ENCODE measurements at regions not wholly inside any gene's neighbourhood (a gene's known extent, or its start where the extent isn't known, plus 50 kb on each side); places are given as distances from the start of the nearest gene placed in this dataset.
"Not testable (repeated sequence)": the region's sequence is repeated elsewhere in the genome, so short reads cannot be mapped to it uniquely, and the experiment has no call there.

- DNase-seq (ENCODE audit: low read depth in 2 of 2), result no peak
Observed at GRCh38 chr17:64728041-64728695, 66.1 kb upstream of the SMURF2 start.

GRCh38 chr17:64726025-64726424 lies 63.9 kb upstream of the SMURF2 start:
- DNase-seq (ENCODE audit: low read depth in 2 of 2), result not testable (repeated sequence)

- DNase-seq (ENCODE audit: low read depth in 2 of 2), result not testable (repeated sequence)
Observed at GRCh38 chr17:64724246-64724645, 62.1 kb upstream of the SMURF2 start.

- DNase-seq (ENCODE audit: low read depth in 2 of 2), result no peak
Observed at GRCh38 chr17:64723781-64724180, 61.7 kb upstream of the SMURF2 start.

GRCh38 chr17:64721556-64721955 lies 59.4 kb upstream of the SMURF2 start:
- not testable (repeated sequence) for DNase-seq (ENCODE audit: low read depth in 2 of 2)

GRCh38 chr17:64720253-64720652 lies 58.1 kb upstream of the SMURF2 start:
- not testable (repeated sequence) for DNase-seq (ENCODE audit: low read depth in 2 of 2)

GRCh38 chr17:64719517-64719916 lies 57.4 kb upstream of the SMURF2 start:
- DNase-seq (ENCODE audit: low read depth in 2 of 2), result not testable (repeated sequence)

GRCh38 chr17:64718816-64719215 lies 56.7 kb upstream of the SMURF2 start:
- DNase-seq (ENCODE audit: low read depth in 2 of 2), result not testable (repeated sequence)

GRCh38 chr17:64718058-64718457 lies 56.0 kb upstream of the SMURF2 start:
- no peak for DNase-seq (ENCODE audit: low read depth in 2 of 2)

- not testable (repeated sequence) for DNase-seq (ENCODE audit: low read depth in 2 of 2)
Observed at GRCh38 chr17:64716496-64716895, 54.4 kb upstream of the SMURF2 start.

GRCh38 chr17:64713786-64714185 lies 51.7 kb upstream of the SMURF2 start:
- not testable (repeated sequence) for DNase-seq (ENCODE audit: low read depth in 2 of 2)

GRCh38 chr17:64712557-64713351 lies 50.6 kb upstream of the SMURF2 start:
- DNase-seq (ENCODE audit: low read depth in 2 of 2), result peak in 1 of 2 donors; percentile 19
